GM10266 (cell line): ENCODE measurements at regions not wholly inside any gene's neighbourhood (a gene's known extent, or its start where the extent isn't known, plus 50 kb on each side); places are given as distances from the start of the nearest gene placed in this dataset.

ENCODE experiments used
- DNase-seq: peaks from one replicate; pipeline ENCODE4 v3.0.0; 2012; ENCODE audit errors: extremely low spot score
- CTCF ChIP-seq: IDR thresholded peaks from 2 replicates; pipeline ENCODE4 v1.5.1; 2012; ENCODE audit warnings: mild to moderate bottlenecking, low read depth; ENCODE audit not compliant: control insufficient read depth, insufficient read depth; ENCODE audit errors: missing control alignments

- DNase-seq = no peak
These were observed 94.4 kb downstream of the ADRA2A start for GRCh38 chr10:111171183-111171582.

GRCh38 chr10:111175787-111176186 is 99.0 kb downstream of the ADRA2A start:
- DNase-seq = no peak
- TF ChIP-seq CTCF = no peak

More at GRCh38 chr10:111171183-111171582, 94.4 kb downstream of the ADRA2A start:
- TF ChIP-seq CTCF = no peak

GRCh38 chr10:111177379-111177778 is 100.5 kb downstream of the ADRA2A start:
- no peak for DNase-seq
- no peak for TF ChIP-seq CTCF

GRCh38 chr10:111179514-111179913 is 102.7 kb downstream of the ADRA2A start:
- DNase-seq = no peak
- TF ChIP-seq CTCF = no peak

GRCh38 chr10:111186358-111186757 is 109.5 kb downstream of the ADRA2A start:
- no peak for TF ChIP-seq CTCF

GRCh38 chr10:111187096-111187495 is 110.3 kb downstream of the ADRA2A start:
- no peak for TF ChIP-seq CTCF
- DNase-seq = no peak

More at GRCh38 chr10:111186358-111186757, 109.5 kb downstream of the ADRA2A start:
- DNase-seq = no peak

- no peak for TF ChIP-seq CTCF
- no peak for DNase-seq
These were observed 122.8 kb downstream of the ADRA2A start for GRCh38 chr10:111199587-111199986.
